ENCODE measurements at regions not wholly inside any gene's neighbourhood (a gene's known extent, or its start where the extent isn't known, plus 50 kb on each side); places are given as distances from the start of the nearest gene placed in this dataset.

GRCh38 chr7:138378741-138379559 lies 81.1 kb upstream of the TRIM24 start:
- SMC1A ChIA-PET (ENCODE audit: uncharacterized antibody, unreplicated experiment) = interaction anchor here (0.8 kb wide), 1 partner anchor 9 kb away, joined by 3 read pairs; no protein-coding TSS in a partner anchor
- in situ Hi-C loops (cut with MboI) (no loop called here), intact Hi-C loops (cut with micrococcal nuclease; ENCODE audit: unreplicated experiment) (no loop called here)
- DNase-seq (ENCODE audit: low read depth, low spot score) = no peak
- H3K9ac ChIP-seq (ENCODE audit: control insufficient read depth, insufficient read depth, low read length) = no peak overlapping the region
- no peaks in the 10 kb centered on the region for H3K9me3 ChIP-seq (replicated peaks; ENCODE audit: control insufficient read depth, insufficient read depth, low read length)
- no peak overlapping the region for H2AFZ ChIP-seq (ENCODE audit: control insufficient read depth, low read depth, low read length)
- no peaks in the 10 kb centered on the region for H4K20me1 ChIP-seq (ENCODE audit: control insufficient read depth, insufficient read depth)
- FAIRE-seq = no peak
- no peak overlapping the region for H3K4me2 ChIP-seq (ENCODE audit: control insufficient read depth, insufficient read depth)
- no peak for ATAC-seq
- BruUV-seq (replicated peaks) = no TSS peak
- CTCF ChIA-PET = no interaction called here
- no peaks in the 10 kb centered on the region for H3K79me2 ChIP-seq (ENCODE audit: control insufficient read depth, insufficient read depth, low read length)
- no peaks in the 10 kb centered on the region for H3K4me1 ChIP-seq (ENCODE audit: control insufficient read depth, insufficient read depth, low read length)
- H3K4me3 ChIP-seq = no peak overlapping the region
- RAD21 ChIA-PET (ENCODE audit: unreplicated experiment) = no interaction called here
- POLR2A ChIA-PET = no interaction called here
- no peaks in the 10 kb centered on the region for H3K27me3 ChIP-seq (replicated peaks in 1 of 2; ENCODE audit: control insufficient read depth in 2 of 2, insufficient read depth in 2 of 2, low read length in 1 of 2)
- WGBS (ENCODE audit: insufficient coverage, insufficient replicate concordance, low lambda C conversion rate, missing lambda C conversion rate) = 32% methylated on average over 5 of the region's 19 CpGs
- H3K36me3 ChIP-seq (ENCODE audit: control insufficient read depth in 2 of 2, insufficient read depth in 2 of 2, low read length in 1 of 2) = no peaks in the 10 kb centered on the region
- H3K27ac ChIP-seq (ENCODE audit: control insufficient read depth, insufficient read depth) = no peak overlapping the region
- TF ChIP-seq SIN3A (IDR thresholded peaks at IDR 0.05; ENCODE audit: low read depth, low read length) (no peak), E2F4 (IDR thresholded peaks at IDR 0.05; ENCODE audit: low read depth, low read length) (no peak), YBX1 (IDR thresholded peaks at IDR 0.05) (no peak), SREBF2 (IDR thresholded peaks at IDR 0.05; ENCODE audit: low read length) (no peak), HDAC6 (IDR thresholded peaks at IDR 0.05; ENCODE audit: unreplicated experiment) (no peak), MYB (IDR thresholded peaks at IDR 0.05; ENCODE audit: borderline replicate concordance, low read depth, low read length) (no peak), JUND (IDR thresholded peaks at IDR 0.05; ENCODE audit: low read depth, low read length) (no peak), MTA2 (IDR thresholded peaks at IDR 0.05; ENCODE audit: low read depth) (no peak), CBFB (IDR thresholded peaks at IDR 0.05; ENCODE audit: low read depth) (no peak), RBBP5 (conservative IDR thresholded peaks at IDR 0.05) (no peak), KAT2A (conservative IDR thresholded peaks at IDR 0.05; ENCODE audit: control insufficient read depth, low read depth, low read length) (no peak), PAX5 (IDR thresholded peaks at IDR 0.05; ENCODE audit: borderline replicate concordance, low read depth, low read length) (no peak), CHD1 (IDR thresholded peaks at IDR 0.05; ENCODE audit: low read depth, low read length) (no peak), RCOR1 (conservative IDR thresholded peaks at IDR 0.05; ENCODE audit: low read depth, low read length) (no peak), SMC3 (IDR thresholded peaks at IDR 0.05; ENCODE audit: borderline replicate concordance, low read length) (no peak)
- TF ChIP-seq, protein P1, sequence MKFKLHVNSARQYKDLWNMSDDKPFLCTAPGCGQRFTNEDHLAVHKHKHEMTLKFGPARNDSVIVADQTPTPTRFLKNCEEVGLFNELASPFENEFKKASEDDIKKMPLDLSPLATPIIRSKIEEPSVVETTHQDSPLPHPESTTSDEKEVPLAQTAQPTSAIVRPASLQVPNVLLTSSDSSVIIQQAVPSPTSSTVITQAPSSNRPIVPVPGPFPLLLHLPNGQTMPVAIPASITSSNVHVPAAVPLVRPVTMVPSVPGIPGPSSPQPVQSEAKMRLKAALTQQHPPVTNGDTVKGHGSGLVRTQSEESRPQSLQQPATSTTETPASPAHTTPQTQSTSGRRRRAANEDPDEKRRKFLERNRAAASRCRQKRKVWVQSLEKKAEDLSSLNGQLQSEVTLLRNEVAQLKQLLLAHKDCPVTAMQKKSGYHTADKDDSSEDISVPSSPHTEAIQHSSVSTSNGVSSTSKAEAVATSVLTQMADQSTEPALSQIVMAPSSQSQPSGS (IDR thresholded peaks at IDR 0.05; ENCODE audit: low read length) = no peak
- TF ChIP-seq, protein P2, sequence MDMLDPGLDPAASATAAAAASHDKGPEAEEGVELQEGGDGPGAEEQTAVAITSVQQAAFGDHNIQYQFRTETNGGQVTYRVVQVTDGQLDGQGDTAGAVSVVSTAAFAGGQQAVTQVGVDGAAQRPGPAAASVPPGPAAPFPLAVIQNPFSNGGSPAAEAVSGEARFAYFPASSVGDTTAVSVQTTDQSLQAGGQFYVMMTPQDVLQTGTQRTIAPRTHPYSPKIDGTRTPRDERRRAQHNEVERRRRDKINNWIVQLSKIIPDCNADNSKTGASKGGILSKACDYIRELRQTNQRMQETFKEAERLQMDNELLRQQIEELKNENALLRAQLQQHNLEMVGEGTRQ (IDR thresholded peaks at IDR 0.05; ENCODE audit: borderline replicate concordance, low read depth, low read length) = no peak
